T-cell (primary cell): ENCODE measurements at regions not wholly inside any gene's neighbourhood (a gene's known extent, or its start where the extent isn't known, plus 50 kb on each side); places are given as distances from the start of the nearest gene placed in this dataset.
"Not testable (repeated sequence)": the region's sequence is repeated elsewhere in the genome, so short reads cannot be mapped to it uniquely, and the experiment has no call there.

Source experiments
- ATAC-seq, 4 experiments: fragments of 200-7000 bp in 3 of 4; fragments of 150-1000 bp in 1 of 4; cut with Tn5 transposase; replicated peaks in 1 of 4; 1 replicate in 3 of 4; 2 replicates in 1 of 4; pipeline ENCODE4 v1.10.0; 2021; ENCODE audit warnings: moderate library complexity in 3 of 4, mild to moderate bottlenecking in 2 of 4, moderate number of reproducible peaks in 1 of 4
- CTCF ChIA-PET, 2 donors: fragments of 300-600 bp; sonication (Branson Sonifier 250); formaldehyde crosslinking; loops; one replicate each; lab custom pipeline; 2022; ENCODE audit warnings: antibody characterized with exemption in 2 of 2; lab: Charles Lee
- POLR2A ChIA-PET, 2 donors: fragments of 300-600 bp; sonication (Branson Sonifier 250); formaldehyde crosslinking; loops; one replicate each; lab custom pipeline; 2022; ENCODE audit warnings: antibody characterized with exemption in 2 of 2; lab: Charles Lee
- DNase-seq, 35 experiments: peaks; one replicate each; pipeline versions ENCODE4 v3.0.0 to v3.0.0-alpha.2; 2013 to 2023
- H3K27ac ChIP-seq: one replicate; pipeline ENCODE4 v1.5.1; 2013; ENCODE audit warnings: low read length
- H3K27me3 ChIP-seq, 2 experiments: replicated peaks in 1 of 2; 1 replicate in 1 of 2; 2 replicates in 1 of 2; pipeline versions ENCODE4 v1.6.1 to v1.7.0; 2013; ENCODE audit warnings: low read length in 1 of 2, mixed read lengths in 1 of 2; ENCODE audit not compliant: control insufficient read depth in 2 of 2, insufficient read depth in 2 of 2; ENCODE audit errors: extremely low read depth in 1 of 2
- H3K36me3 ChIP-seq, 2 donors: 1 replicate in 1 of 2; 2 replicates in 1 of 2; pipeline versions ENCODE4 v1.6.1 to v1.7.0; 2013; ENCODE audit warnings: low read length in 1 of 2; ENCODE audit not compliant: control insufficient read depth in 2 of 2, insufficient read depth in 1 of 2; ENCODE audit errors: extremely low read depth in 1 of 2
- H3K4me1 ChIP-seq, 2 experiments: 1 replicate in 1 of 2; 2 replicates in 1 of 2; pipeline versions ENCODE4 v1.6.1 to v1.7.0; 2013; ENCODE audit warnings: low read length in 2 of 2, mixed read lengths in 1 of 2; ENCODE audit not compliant: insufficient read depth in 2 of 2, control insufficient read depth in 1 of 2; ENCODE audit errors: extremely low read depth in 1 of 2
- H3K4me3 ChIP-seq, 2 donors: 1 replicate in 1 of 2; 2 replicates in 1 of 2; pipeline versions ENCODE4 v1.5.1 to v1.7.0; 2013; ENCODE audit warnings: mild to moderate bottlenecking in 2 of 2, low read length in 1 of 2, moderate library complexity in 1 of 2; ENCODE audit not compliant: control insufficient read depth in 1 of 2; ENCODE audit errors: extremely low read depth in 1 of 2
- H3K9me3 ChIP-seq: 2 replicates; pipeline ENCODE4 v1.7.0; 2013
- H3K27ac Mint-ChIP-seq, 2 donors: one replicate each; pipeline ENCODE4 v1.8.0; 2020 to 2021; ENCODE audit warnings: mild to moderate bottlenecking in 2 of 2, mixed read lengths in 2 of 2
- H3K27me3 Mint-ChIP-seq, 2 donors: one replicate each; pipeline ENCODE4 v1.8.0; 2021 to 2022; ENCODE audit warnings: mixed read lengths in 2 of 2
- H3K36me3 Mint-ChIP-seq: one replicate; pipeline ENCODE4 v1.8.0; 2021; ENCODE audit warnings: mixed read lengths
- H3K4me1 Mint-ChIP-seq, 3 donors: one replicate each; pipeline ENCODE4 v1.8.0; 2020 to 2022; ENCODE audit warnings: mixed read lengths in 3 of 3, mild to moderate bottlenecking in 1 of 3
- H3K4me3 Mint-ChIP-seq, 3 donors: one replicate each; pipeline ENCODE4 v1.8.0; 2020 to 2022; ENCODE audit warnings: mild to moderate bottlenecking in 3 of 3, mixed read lengths in 3 of 3, moderate library complexity in 3 of 3
- H3K9me3 Mint-ChIP-seq, 3 donors: one replicate each; pipeline ENCODE4 v1.8.0; 2020 to 2022; ENCODE audit warnings: mixed read lengths in 3 of 3
- WGBS: methylation state at CpG from one replicate; pipeline ENCODE4 v1.1.5; 2013; ENCODE audit warnings: missing lambda C conversion rate; ENCODE audit not compliant: insufficient coverage; 5-methylcytosine and 5-hydroxymethylcytosine counted together

GRCh38 chr12:131436922-131437705 is 273.8 kb upstream of the SFSWAP start:
- H3K9me3 ChIP-seq = no peaks in the 10 kb centered on the region
- Mint-ChIP-seq H3K4me1 (no peaks in the 10 kb centered on the region), H3K36me3 (no peaks in the 10 kb centered on the region), H3K27me3 (peaks cover 16 to 36% of the 10 kb centered on the region in 2 donors), H3K4me3 (no peak overlapping the region), H3K27ac (no peak overlapping the region), H3K9me3 (no peaks in the 10 kb centered on the region)
- peak in 1 of 35 experiments; percentile 5 for DNase-seq
- no peak overlapping the region for H3K27ac ChIP-seq
- 37% methylated on average over 5 of the region's 10 CpGs for WGBS
- H3K36me3 ChIP-seq = no peaks in the 10 kb centered on the region
- POLR2A ChIA-PET = no interaction called here
- no peak overlapping the region for H3K4me3 ChIP-seq
- CTCF ChIA-PET = no interaction called here
- ATAC-seq = no peak
- peaks cover 2 to 37% of the 10 kb centered on the region in 2 experiments for H3K27me3 ChIP-seq
- H3K4me1 ChIP-seq = no peaks in the 10 kb centered on the region

- Histone ChIP-seq H3K9me3 (no peaks in the 10 kb centered on the region), H3K36me3 (no peaks in the 10 kb centered on the region), H3K27me3 (peaks cover 2 to 32% of the 10 kb centered on the region in 2 experiments), H3K4me1 (no peaks in the 10 kb centered on the region), H3K27ac (no peak overlapping the region), H3K4me3 (no peak overlapping the region)
- DNase-seq (peak in 1 of 35 experiments; percentile 14), ATAC-seq (no peak)
- Mint-ChIP-seq H3K36me3 (no peaks in the 10 kb centered on the region), H3K4me3 (no peak overlapping the region), H3K27me3 (peaks cover 13 to 30% of the 10 kb centered on the region in 2 donors), H3K9me3 (no peaks in the 10 kb centered on the region), H3K27ac (no peak overlapping the region), H3K4me1 (no peaks in the 10 kb centered on the region)
- 60% methylated on average over 7 of the region's 9 CpGs for WGBS
- CTCF ChIA-PET = no interaction called here
- POLR2A ChIA-PET = interaction anchor here in 1 of 2 donors (0.6 kb wide), 1 partner anchor 208 kb away, joined by 3 read pairs; no protein-coding TSS in a partner anchor
Observed at GRCh38 chr12:131437706-131438492, 273.0 kb upstream of the SFSWAP start.

- H3K36me3 ChIP-seq, H3K9me3 Mint-ChIP-seq, H3K36me3 Mint-ChIP-seq, H3K4me3 ChIP-seq, H3K4me1 Mint-ChIP-seq, H3K4me1 ChIP-seq, H3K27ac Mint-ChIP-seq, H3K4me3 Mint-ChIP-seq, CTCF ChIA-PET, H3K9me3 ChIP-seq, H3K27ac ChIP-seq, ATAC-seq: not testable (repeated sequence)
- 43% methylated on average over 1 of the region's 3 CpGs for WGBS
- H3K27me3 ChIP-seq = peaks cover 2 to 32% of the 10 kb centered on the region in 2 experiments
- peaks cover 13 to 30% of the 10 kb centered on the region in 2 donors for H3K27me3 Mint-ChIP-seq
- POLR2A ChIA-PET = interaction anchor here in 1 of 2 donors (0.6 kb wide), 1 partner anchor 208 kb away, joined by 3 read pairs; no protein-coding TSS in a partner anchor
- DNase-seq = peak in 1 of 35 experiments; percentile 5
Observed at GRCh38 chr12:131438493-131438835, 272.4 kb upstream of the SFSWAP start.

- DNase-seq (peak in 1 of 35 experiments; percentile 21), ATAC-seq (no peak)
Observed at GRCh38 chr12:131438881-131439280, 272.0 kb upstream of the SFSWAP start.

GRCh38 chr12:131439752-131440151 is 271.1 kb upstream of the SFSWAP start:
- WGBS = no CpG with 5 or more reads among the region's 8 CpGs
- H3K27ac ChIP-seq, H3K27ac Mint-ChIP-seq, H3K4me3 Mint-ChIP-seq, H3K36me3 ChIP-seq, H3K9me3 Mint-ChIP-seq, H3K9me3 ChIP-seq, DNase-seq, ATAC-seq, H3K4me3 ChIP-seq, H3K36me3 Mint-ChIP-seq, H3K4me1 Mint-ChIP-seq, H3K4me1 ChIP-seq, POLR2A ChIA-PET: not testable (repeated sequence)
- H3K27me3 ChIP-seq = peaks cover under 1 to 28% of the 10 kb centered on the region in 2 experiments
- CTCF ChIA-PET = interaction anchor here in 1 of 2 donors (0.7 kb wide), 1 partner anchor 115 kb away, joined by 5 read pairs; no protein-coding TSS in a partner anchor
- H3K27me3 Mint-ChIP-seq = peaks cover 7 to 23% of the 10 kb centered on the region in 2 donors

More at GRCh38 chr12:131438881-131439280, 272.0 kb upstream of the SFSWAP start:
- WGBS = 70% methylated on average over 8 of the region's 14 CpGs
- no peaks in the 10 kb centered on the region for H3K9me3 ChIP-seq
- H3K27ac ChIP-seq = no peak overlapping the region
- Mint-ChIP-seq H3K9me3 (no peaks in the 10 kb centered on the region), H3K27ac (no peak overlapping the region), H3K27me3 (peaks cover 13 to 30% of the 10 kb centered on the region in 2 donors), H3K36me3 (no peaks in the 10 kb centered on the region), H3K4me1 (no peaks in the 10 kb centered on the region), H3K4me3 (no peak overlapping the region)
- no peaks in the 10 kb centered on the region for H3K4me1 ChIP-seq
- POLR2A ChIA-PET = interaction anchor here in 1 of 2 donors (0.6 kb wide), 1 partner anchor 209 kb away, joined by 3 read pairs; no protein-coding TSS in a partner anchor
- CTCF ChIA-PET = interaction anchor here in 1 of 2 donors (0.7 kb wide), 1 partner anchor 114 kb away, joined by 5 read pairs; no protein-coding TSS in a partner anchor
- peaks cover 2 to 32% of the 10 kb centered on the region in 2 experiments for H3K27me3 ChIP-seq
- H3K36me3 ChIP-seq = no peaks in the 10 kb centered on the region
- H3K4me3 ChIP-seq = no peak overlapping the region
